GM12872 (cell line): ENCODE measurements at regions not wholly inside any gene's neighbourhood (a gene's known extent, or its start where the extent isn't known, plus 50 kb on each side); places are given as distances from the start of the nearest gene placed in this dataset.

Source experiments
- TF ChIP-seq, protein P1 (sequence below): IDR thresholded peaks from 3 replicates; pipeline ENCODE4 v1.5.1; 2011; ENCODE audit warnings: low read depth, mild to moderate bottlenecking, low read length, moderate library complexity; ENCODE audit not compliant: insufficient read depth

DNA sequence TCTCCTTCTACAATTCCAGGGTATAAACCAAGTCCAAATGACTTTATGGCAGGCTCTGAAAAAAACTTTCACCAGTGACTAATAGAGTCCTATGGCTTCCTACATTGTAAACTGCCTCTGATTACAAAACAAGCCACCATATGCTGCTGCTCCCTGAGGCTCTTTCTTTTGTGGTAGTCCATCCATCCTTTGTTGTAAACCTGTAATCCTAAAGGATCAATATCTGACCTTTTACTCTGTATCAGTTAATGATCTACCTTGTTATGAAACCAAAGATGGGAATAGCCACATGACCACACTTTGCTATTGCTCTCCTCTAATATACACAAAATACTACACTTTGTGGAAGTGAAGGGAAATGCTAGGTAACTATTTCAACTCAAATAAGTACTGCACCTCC is 434.7 kb upstream of the AGTR1 start:
- TF ChIP-seq, protein P1, sequence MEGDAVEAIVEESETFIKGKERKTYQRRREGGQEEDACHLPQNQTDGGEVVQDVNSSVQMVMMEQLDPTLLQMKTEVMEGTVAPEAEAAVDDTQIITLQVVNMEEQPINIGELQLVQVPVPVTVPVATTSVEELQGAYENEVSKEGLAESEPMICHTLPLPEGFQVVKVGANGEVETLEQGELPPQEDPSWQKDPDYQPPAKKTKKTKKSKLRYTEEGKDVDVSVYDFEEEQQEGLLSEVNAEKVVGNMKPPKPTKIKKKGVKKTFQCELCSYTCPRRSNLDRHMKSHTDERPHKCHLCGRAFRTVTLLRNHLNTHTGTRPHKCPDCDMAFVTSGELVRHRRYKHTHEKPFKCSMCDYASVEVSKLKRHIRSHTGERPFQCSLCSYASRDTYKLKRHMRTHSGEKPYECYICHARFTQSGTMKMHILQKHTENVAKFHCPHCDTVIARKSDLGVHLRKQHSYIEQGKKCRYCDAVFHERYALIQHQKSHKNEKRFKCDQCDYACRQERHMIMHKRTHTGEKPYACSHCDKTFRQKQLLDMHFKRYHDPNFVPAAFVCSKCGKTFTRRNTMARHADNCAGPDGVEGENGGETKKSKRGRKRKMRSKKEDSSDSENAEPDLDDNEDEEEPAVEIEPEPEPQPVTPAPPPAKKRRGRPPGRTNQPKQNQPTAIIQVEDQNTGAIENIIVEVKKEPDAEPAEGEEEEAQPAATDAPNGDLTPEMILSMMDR: no peak

DNA sequence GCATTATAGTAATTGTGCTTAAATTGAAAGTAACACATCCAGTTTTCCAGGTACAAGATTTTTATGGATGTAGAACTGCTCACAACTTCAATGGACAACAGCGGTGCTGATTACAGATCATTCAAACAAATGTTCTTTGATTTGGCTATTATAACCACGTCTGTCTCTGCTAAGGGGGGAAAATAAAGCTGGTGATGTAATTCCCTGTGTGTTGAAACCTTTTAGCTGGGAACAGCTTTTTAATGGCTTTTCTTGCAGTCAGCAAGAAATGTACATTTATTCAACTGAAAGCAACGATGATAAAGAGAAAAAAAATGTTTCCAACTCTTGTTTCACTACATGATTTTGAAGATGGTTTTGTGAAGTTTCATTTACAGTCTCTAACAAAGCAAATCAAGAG is 431.9 kb upstream of the AGTR1 start:
- TF ChIP-seq, protein P1: no peak

DNA sequence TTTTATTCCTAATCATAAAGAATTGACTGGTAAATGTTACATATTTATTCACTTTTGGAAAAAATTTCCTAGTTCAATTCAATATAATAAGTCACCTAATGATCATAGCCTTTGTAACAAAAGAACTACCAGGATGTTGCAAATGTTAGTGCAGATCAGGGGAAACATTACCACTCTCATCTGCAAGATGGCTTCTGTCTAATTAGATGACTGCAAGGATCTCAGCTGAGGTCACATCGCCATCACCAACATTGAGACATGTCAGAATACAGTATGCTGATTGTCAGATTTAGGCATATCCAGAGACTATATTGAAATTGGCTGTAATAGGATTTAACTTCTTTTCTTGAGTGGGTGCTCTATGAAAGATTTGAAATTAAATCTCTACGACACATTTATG is 431.4 kb upstream of the AGTR1 start:
- TF ChIP-seq, protein P1: no peak

DNA sequence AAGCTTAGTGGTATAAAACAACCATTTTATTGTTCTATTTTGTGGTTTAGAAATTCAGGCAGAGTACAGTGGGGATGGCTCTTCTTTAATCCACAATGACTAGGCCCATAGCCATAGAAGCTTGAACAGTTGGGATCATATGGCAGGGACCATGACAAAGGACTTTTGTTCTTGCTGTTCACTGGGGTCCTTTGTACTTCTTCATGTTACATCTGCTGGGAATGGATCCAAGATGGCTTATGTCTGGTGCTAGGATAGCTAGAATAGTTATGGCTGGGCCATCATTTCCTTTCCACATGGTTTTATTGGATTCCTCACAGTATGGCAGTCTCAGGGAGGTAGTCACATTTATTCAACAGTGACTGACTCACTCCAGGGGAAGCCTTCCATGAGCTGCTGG is 427.9 kb upstream of the AGTR1 start:
- TF ChIP-seq, protein P1: no peak

DNA sequence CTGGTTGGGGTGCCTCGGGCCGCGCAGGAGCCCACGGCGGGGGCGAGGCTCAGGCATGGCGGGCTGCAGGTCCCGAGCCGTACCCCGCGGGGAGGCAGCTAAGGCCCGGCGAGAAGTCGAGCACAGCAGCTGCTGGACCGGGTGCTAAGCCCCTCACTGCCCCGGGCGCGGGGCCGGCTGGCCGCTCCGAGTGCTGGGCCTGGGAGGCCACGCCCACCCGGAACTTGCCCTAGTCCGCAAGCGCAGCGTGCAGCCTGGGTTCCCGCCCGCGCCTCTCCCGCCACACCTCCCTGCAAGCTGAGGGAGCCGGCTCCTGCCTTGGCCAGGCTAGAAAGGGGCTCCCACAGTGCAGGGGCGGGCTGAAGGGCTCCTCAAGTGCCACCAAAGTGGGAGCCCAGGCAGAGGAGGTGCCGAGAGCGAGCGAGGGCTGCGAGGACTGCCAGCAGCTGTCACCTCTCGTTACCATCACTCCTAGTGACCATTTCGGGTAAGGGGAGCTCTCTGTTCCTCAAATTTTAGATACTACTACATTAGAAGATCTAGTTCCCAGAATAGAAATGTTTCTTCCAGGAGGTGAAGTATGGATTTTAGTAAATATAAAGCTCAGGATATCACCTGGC is 417.0 kb upstream of the AGTR1 start:
- TF ChIP-seq, protein P1: no peak

DNA sequence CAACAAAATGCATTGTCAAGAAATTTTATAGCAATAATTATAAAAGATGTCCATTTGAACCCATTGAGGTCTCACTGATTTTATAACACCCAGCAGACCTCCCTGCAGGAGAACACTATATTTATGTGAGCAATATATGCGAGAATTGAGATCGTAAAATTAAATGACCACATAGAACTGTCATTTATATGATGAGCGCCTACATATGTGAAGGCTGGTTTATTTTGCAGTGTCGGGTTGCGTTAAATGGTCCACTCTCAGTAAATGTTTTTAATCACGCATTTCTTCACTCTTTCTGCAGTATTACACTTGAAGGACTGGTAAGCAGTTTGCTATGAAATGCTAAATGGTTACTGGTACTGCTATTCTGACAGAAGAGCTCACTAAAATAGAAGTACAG is 408.5 kb upstream of the AGTR1 start:
- TF ChIP-seq, protein P1: no peak

DNA sequence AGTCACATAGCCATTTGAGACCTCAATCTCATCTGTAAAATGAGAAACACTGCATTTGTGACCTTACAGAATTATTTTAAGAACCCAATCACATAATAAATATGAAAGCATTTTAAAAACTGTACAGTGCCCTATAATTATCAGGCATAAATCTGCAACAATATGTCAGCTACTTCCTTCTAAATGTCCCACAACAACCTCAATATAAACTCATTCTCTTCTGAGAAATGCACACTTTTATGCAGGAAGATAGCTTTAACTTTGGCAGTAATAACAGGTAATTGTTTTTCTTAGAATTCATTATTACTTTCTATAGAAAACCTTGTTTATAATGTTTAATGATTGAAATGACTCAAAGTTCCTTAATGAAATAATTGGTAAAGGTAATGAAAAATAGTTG is 400.7 kb upstream of the AGTR1 start:
- TF ChIP-seq, protein P1: no peak
